ENCODE measurements at regions not wholly inside any gene's neighbourhood (a gene's known extent, or its start where the extent isn't known, plus 50 kb on each side); places are given as distances from the start of the nearest gene placed in this dataset.

DNA sequence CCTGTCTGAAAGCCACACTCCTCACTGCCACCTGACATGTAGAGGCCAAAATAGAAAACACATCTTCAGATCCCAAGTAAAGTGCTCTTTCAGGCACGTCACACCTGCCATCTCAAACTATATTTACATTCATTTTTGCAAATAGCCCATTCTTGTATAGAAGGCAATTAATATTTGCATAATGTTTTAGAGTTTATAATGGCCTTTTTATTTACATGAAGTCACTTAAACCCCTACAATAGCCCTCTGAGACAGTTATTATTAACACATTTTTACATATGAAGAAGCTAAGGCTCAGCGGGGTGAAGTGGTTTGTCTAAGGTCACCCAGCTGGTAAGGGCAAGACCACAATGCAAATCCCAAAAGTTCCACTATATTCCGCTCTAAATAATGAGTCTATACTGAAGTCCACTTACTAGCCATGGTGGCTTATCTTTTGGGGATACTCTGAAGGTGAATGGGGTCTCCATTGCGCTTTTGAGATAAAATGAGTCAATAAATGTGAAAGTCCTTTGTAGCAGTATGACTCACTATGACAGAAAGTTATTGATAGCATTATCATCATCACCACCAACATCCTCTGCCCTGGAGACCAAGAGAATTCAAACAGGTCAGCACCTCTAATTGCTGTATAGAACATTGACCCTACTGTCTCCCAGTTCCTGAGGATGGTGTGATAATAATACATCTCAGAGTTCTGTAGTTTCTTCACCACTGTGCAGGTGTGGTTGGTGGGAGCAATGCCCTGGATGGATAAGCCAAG, 155.9 kb upstream of the BCL6 start:
- TF ChIP-seq SP1 (IDR thresholded peaks at IDR 0.05), result no peak
- TF ChIP-seq FOXK2 (IDR thresholded peaks at IDR 0.05), result no peak
- TF ChIP-seq BHLHE40 (IDR thresholded peaks at IDR 0.05; ENCODE audit: borderline replicate concordance), result no peak
- TF ChIP-seq HDGF (IDR thresholded peaks at IDR 0.05; ENCODE audit: borderline replicate concordance), result no peak
- no peak for TF ChIP-seq SUZ12 (IDR thresholded peaks at IDR 0.05)
- no peak for TF ChIP-seq FOXA1 (IDR thresholded peaks at IDR 0.05)
- no peak for TF ChIP-seq TARDBP (IDR thresholded peaks at IDR 0.05)
- TF ChIP-seq FOXM1 (IDR thresholded peaks at IDR 0.05; ENCODE audit: borderline replicate concordance), result no peak
- no peak for TF ChIP-seq ZNF384 (IDR thresholded peaks at IDR 0.05)
- no peak for TF ChIP-seq ELF4 (IDR thresholded peaks at IDR 0.05)
- no peak for TF ChIP-seq NFRKB (IDR thresholded peaks at IDR 0.05)

Measured in HEK293T (cell line).